ENCODE measurements at regions not wholly inside any gene's neighbourhood (a gene's known extent, or its start where the extent isn't known, plus 50 kb on each side); places are given as distances from the start of the nearest gene placed in this dataset.

- DNase-seq (ENCODE audit: low read depth): no peak
Measured at GRCh38 chr22:27385261-27385998, 416.1 kb downstream of the MN1 start.

GRCh38 chr22:27386186-27386585 is 415.4 kb downstream of the MN1 start:
- DNase-seq (ENCODE audit: low read depth): no peak

- no peak for DNase-seq (ENCODE audit: low read depth)
Measured at GRCh38 chr22:27387561-27387960, 414.0 kb downstream of the MN1 start.

GRCh38 chr22:27388090-27388600 is 413.4 kb downstream of the MN1 start:
- no peak for DNase-seq (ENCODE audit: low read depth)

GRCh38 chr22:27389727-27390075 is 411.9 kb downstream of the MN1 start:
- DNase-seq (ENCODE audit: low read depth): no peak

- no peak for DNase-seq (ENCODE audit: low read depth)
Measured at GRCh38 chr22:27391092-27391770, 410.3 kb downstream of the MN1 start.

- DNase-seq (ENCODE audit: low read depth): no peak
Measured at GRCh38 chr22:27393371-27393770, 408.2 kb downstream of the MN1 start.

- DNase-seq (ENCODE audit: low read depth): no peak
Measured at GRCh38 chr22:27394806-27395404, 406.7 kb downstream of the MN1 start.

- no peak for DNase-seq (ENCODE audit: low read depth)
Measured at GRCh38 chr22:27397036-27397953, 404.3 kb downstream of the MN1 start.

GRCh38 chr22:27397954-27398342 is 403.6 kb downstream of the MN1 start:
- DNase-seq (ENCODE audit: low read depth): no peak

- DNase-seq (ENCODE audit: low read depth): no peak
Measured at GRCh38 chr22:27399161-27399560, 402.4 kb downstream of the MN1 start.

- no peak for DNase-seq (ENCODE audit: low read depth)
Measured at GRCh38 chr22:27400811-27401210, 400.7 kb downstream of the MN1 start.

GRCh38 chr22:27401321-27401720 is 400.2 kb downstream of the MN1 start:
- no peak for DNase-seq (ENCODE audit: low read depth)

GRCh38 chr22:27404441-27404840 is 397.1 kb downstream of the MN1 start:
- no peak for DNase-seq (ENCODE audit: low read depth)

- DNase-seq (ENCODE audit: low read depth): no peak
Measured at GRCh38 chr22:27405672-27406388, 395.7 kb downstream of the MN1 start.

GRCh38 chr22:27406389-27406861 is 395.1 kb downstream of the MN1 start:
- DNase-seq (ENCODE audit: low read depth): no peak

- DNase-seq (ENCODE audit: low read depth): no peak
Measured at GRCh38 chr22:27407369-27407985, 394.1 kb downstream of the MN1 start.

- DNase-seq (ENCODE audit: low read depth): no peak
Measured at GRCh38 chr22:27408068-27408467, 393.5 kb downstream of the MN1 start.

- DNase-seq (ENCODE audit: low read depth): no peak
Measured at GRCh38 chr22:27409299-27409698, 392.3 kb downstream of the MN1 start.

- DNase-seq (ENCODE audit: low read depth): no peak
Measured at GRCh38 chr22:27412866-27413445, 388.6 kb downstream of the MN1 start.

- no peak for DNase-seq (ENCODE audit: low read depth)
Measured at GRCh38 chr22:27413702-27414101, 387.9 kb downstream of the MN1 start.
